ENCODE measurements at regions not wholly inside any gene's neighbourhood (a gene's known extent, or its start where the extent isn't known, plus 50 kb on each side); places are given as distances from the start of the nearest gene placed in this dataset.
A peak's percentile ranks its signal among the peaks of the same experiment; 100 is the strongest.
"Not testable (repeated sequence)": the region's sequence is repeated elsewhere in the genome, so short reads cannot be mapped to it uniquely, and the experiment has no call there.

- DNase-seq = no peak
Observed at GRCh38 chr7:112981966-112982365, 104.7 kb downstream of the GPR85 start.

- not testable (repeated sequence) for DNase-seq
Observed at GRCh38 chr7:112979055-112979454, 107.6 kb downstream of the GPR85 start.

GRCh38 chr7:112977244-112977955 lies 109.2 kb downstream of the GPR85 start:
- DNase-seq = not testable (repeated sequence)

GRCh38 chr7:112970771-112971170 lies 115.9 kb downstream of the GPR85 start:
- DNase-seq = no peak

- no peak for DNase-seq
Observed at GRCh38 chr7:112969946-112970345, 116.7 kb downstream of the GPR85 start.

- no peak for DNase-seq
Observed at GRCh38 chr7:112965506-112965905, 121.1 kb downstream of the GPR85 start.

GRCh38 chr7:112963634-112964033 lies 123.0 kb downstream of the GPR85 start:
- DNase-seq = no peak

- no peak for DNase-seq
Observed at GRCh38 chr7:112962815-112963214, 123.8 kb downstream of the GPR85 start.

- DNase-seq = no peak
Observed at GRCh38 chr7:112959276-112959675, 127.4 kb downstream of the GPR85 start.

- no peak for DNase-seq
Observed at GRCh38 chr7:112958775-112959174, 127.9 kb downstream of the GPR85 start.

- DNase-seq = no peak
Observed at GRCh38 chr7:112957901-112958300, 128.7 kb downstream of the GPR85 start.

- DNase-seq = not testable (repeated sequence)
Observed at GRCh38 chr7:112953031-112953430, 133.6 kb downstream of the GPR85 start.

GRCh38 chr7:112951070-112951469 lies 135.6 kb downstream of the GPR85 start:
- no peak for DNase-seq

GRCh38 chr7:112949682-112950081 lies 136.9 kb downstream of the GPR85 start:
- DNase-seq = not testable (repeated sequence)

- DNase-seq = no peak
Observed at GRCh38 chr7:112946350-112946749, 140.3 kb downstream of the GPR85 start.

- DNase-seq = no peak
Observed at GRCh38 chr7:112945046-112945445, 141.6 kb downstream of the GPR85 start.

GRCh38 chr7:112942981-112943380 lies 143.6 kb downstream of the GPR85 start:
- DNase-seq = no peak

GRCh38 chr7:112942125-112942524 lies 144.5 kb downstream of the GPR85 start:
- not testable (repeated sequence) for DNase-seq

- no peak for DNase-seq
Observed at GRCh38 chr7:112940314-112940732, 146.3 kb downstream of the GPR85 start.

GRCh38 chr7:112939574-112940313 lies 146.9 kb downstream of the GPR85 start:
- DNase-seq = peak; percentile 98

- DNase-seq = no peak
Observed at GRCh38 chr7:112938863-112939573, 147.6 kb downstream of the GPR85 start.

- DNase-seq = no peak
Observed at GRCh38 chr7:112937651-112938415, 147.6 kb upstream of the TMEM168 start.

- no peak for DNase-seq
Observed at GRCh38 chr7:112933598-112933997, 143.4 kb upstream of the TMEM168 start.
